ENCODE measurements at regions not wholly inside any gene's neighbourhood (a gene's known extent, or its start where the extent isn't known, plus 50 kb on each side); places are given as distances from the start of the nearest gene placed in this dataset.

DNA sequence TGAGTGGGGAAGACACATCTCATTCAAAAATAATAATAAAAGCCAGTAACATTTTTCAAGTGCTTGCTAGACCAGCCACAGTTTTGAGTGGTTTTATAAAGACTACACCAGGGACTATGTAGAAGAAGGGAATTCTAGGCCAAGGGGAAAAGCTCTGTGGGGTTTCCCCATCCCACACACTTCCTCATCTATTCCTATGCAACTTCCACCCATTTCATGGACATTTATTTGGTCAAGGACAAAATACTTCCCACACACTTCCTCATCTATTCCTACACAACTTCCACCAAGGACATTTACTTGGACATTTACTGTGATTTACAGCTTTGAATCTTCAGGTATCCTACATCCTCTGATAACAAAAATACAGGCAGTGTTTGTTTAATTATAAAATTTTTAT is 86.5 kb upstream of the KLF3 start:
- ChIA-PET POLR2A (interaction anchor here (1.5 to 1.9 kb wide), 2 partner anchors 10 to 43 kb away, joined by 3 to 11 read pairs; no protein-coding TSS in a partner anchor), CTCF (ENCODE audit: low intra/inter-chr PET ratio) (no interaction called here)
- no peaks in the 10 kb centered on the region for H4K20me1 ChIP-seq (replicated peaks; ENCODE audit: control insufficient read depth, insufficient read depth, low read length)
- intact Hi-C loops (cut with micrococcal nuclease) (no loop called here), in situ Hi-C loops (cut with MboI) (no loop called here)
- BruUV-seq (replicated peaks), result no TSS peak
- ATAC-seq (no peak), DNase-seq (ENCODE audit: extremely low read depth in 1 of 4, low spot score in 3 of 4) (no peak), FAIRE-seq (no peak)
- H3K79me2 ChIP-seq (ENCODE audit: control insufficient read depth, insufficient read depth, low read length), result no peaks in the 10 kb centered on the region
- no peaks in the 10 kb centered on the region for H3K9me1 ChIP-seq (ENCODE audit: control insufficient read depth, insufficient read depth, low read length)
- H3K4me1 ChIP-seq (replicated peaks in 1 of 2; ENCODE audit: control insufficient read depth in 2 of 2, insufficient read depth in 2 of 2, low read length in 2 of 2), result no peaks in the 10 kb centered on the region; a peak in 1 of 5 replicates
- no peak overlapping the region for H3K9ac ChIP-seq (ENCODE audit: insufficient read depth in 1 of 2, low read depth in 2 of 2, low read length in 2 of 2)
- H3K9me3 ChIP-seq (replicated peaks; ENCODE audit: control insufficient read depth, insufficient read depth, low read depth, low read length), result no peaks in the 10 kb centered on the region
- no peak overlapping the region for H3K4me2 ChIP-seq (ENCODE audit: insufficient read depth, low read length)
- no peaks in the 10 kb centered on the region for H3K36me3 ChIP-seq (ENCODE audit: control insufficient read depth, insufficient read depth, low read length)
- no peak overlapping the region for H2AFZ ChIP-seq (ENCODE audit: low read depth, low read length)
- no peak overlapping the region for H3K27ac ChIP-seq (ENCODE audit: extremely low read depth, low read depth, low read length)
- TF ChIP-seq ZNF3 (CRISPR knock-in tag; IDR thresholded peaks at IDR 0.05) (no peak), POLR2AphosphoS2 (IDR thresholded peaks at IDR 0.05; ENCODE audit: low read length) (no peak), MYNN (IDR thresholded peaks at IDR 0.05) (no peak), MYNN (CRISPR knock-in tag; IDR thresholded peaks at IDR 0.05) (no peak), KAT2B (IDR thresholded peaks at IDR 0.05; ENCODE audit: low read depth, low read length) (no peak), ZNF347 (CRISPR knock-in tag; IDR thresholded peaks at IDR 0.05; ENCODE audit: low read depth) (no peak), ILF3 (IDR thresholded peaks at IDR 0.05; ENCODE audit: borderline replicate concordance) (no peak), HMG20A (CRISPR knock-in tag; conservative IDR thresholded peaks at IDR 0.05) (no peak), KLF16 (IDR thresholded peaks at IDR 0.05) (no peak), WHSC1 (IDR thresholded peaks at IDR 0.05; ENCODE audit: low read length) (no peak)
- TF ChIP-seq, protein P1, sequence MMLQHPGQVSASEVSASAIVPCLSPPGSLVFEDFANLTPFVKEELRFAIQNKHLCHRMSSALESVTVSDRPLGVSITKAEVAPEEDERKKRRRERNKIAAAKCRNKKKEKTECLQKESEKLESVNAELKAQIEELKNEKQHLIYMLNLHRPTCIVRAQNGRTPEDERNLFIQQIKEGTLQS (IDR thresholded peaks at IDR 0.05), result no peak
- TF ChIP-seq, protein P1 (CRISPR knock-in tag; conservative IDR thresholded peaks at IDR 0.05), result no peak
- no peaks in the 10 kb centered on the region for H3K27me3 ChIP-seq (ENCODE audit: control insufficient read depth in 2 of 2, insufficient read depth in 2 of 2, low read length in 2 of 2)
- no peak overlapping the region for H3K4me3 ChIP-seq

Data from K562 (cell line).